NOMO-1 (cell line): ENCODE measurements at regions not wholly inside any gene's neighbourhood (a gene's known extent, or its start where the extent isn't known, plus 50 kb on each side); places are given as distances from the start of the nearest gene placed in this dataset.

ENCODE experiments used
- DNase-seq, 2 experiments: peaks; one replicate each; lab custom pipeline; 2025; ENCODE audit not compliant: unreplicated experiment in 2 of 2; lab: John Stamatoyannopoulos, UW

DNA sequence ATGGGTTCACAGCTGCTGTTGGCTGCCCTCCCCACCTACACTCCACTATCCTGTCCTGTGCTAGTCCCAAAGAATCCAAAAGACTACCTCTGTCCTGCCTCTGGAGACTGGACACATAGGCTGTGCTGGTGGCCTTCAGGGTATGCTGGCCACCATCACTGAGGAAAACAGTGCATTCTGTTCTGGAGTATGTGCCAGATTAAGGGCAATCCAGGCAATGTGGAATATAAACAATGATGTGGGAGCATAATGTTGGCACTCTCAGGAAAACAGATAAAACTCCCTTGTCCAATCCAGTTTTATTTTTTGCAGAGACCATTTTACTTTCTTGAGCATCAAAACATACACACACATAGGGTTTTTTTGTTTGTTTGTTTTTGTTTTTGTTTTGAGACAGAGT, 94.3 kb downstream of the GLUL start:
- no peak for DNase-seq

- DNase-seq, result no peak
Observed at GRCh38 chr1:182295697-182296096, 95.9 kb downstream of the GLUL start.

GRCh38 chr1:182293119-182293589, 98.4 kb downstream of the GLUL start:
- no peak for DNase-seq

DNA sequence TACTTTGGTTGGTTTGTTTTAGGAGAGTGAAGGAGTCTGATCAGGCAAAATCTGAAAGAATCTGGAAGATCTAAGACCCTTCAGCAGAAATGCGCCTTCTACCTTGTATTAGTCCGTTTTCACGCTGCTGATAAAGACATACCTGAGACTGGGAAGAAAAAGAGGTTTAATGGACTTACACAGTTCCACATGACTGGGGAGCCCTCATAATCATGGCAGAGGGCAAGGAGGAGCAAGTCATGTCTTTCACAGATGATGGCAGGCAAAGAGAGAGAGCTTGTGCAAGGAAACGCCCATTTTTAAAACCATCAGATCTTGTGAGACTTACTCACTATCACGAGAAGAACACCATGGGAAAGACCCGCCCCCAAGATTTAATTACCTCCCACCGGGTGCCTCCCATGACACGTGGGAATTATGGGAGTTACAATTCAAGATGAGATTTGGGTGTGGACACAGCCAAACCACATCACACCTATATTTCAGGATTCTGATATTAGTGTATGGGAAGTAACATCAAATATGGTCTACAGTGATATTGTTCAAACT, 99.3 kb downstream of the GLUL start:
- no peak for DNase-seq

- DNase-seq, result no peak
Observed at GRCh38 chr1:182291584-182292192, 99.9 kb downstream of the GLUL start.

DNA sequence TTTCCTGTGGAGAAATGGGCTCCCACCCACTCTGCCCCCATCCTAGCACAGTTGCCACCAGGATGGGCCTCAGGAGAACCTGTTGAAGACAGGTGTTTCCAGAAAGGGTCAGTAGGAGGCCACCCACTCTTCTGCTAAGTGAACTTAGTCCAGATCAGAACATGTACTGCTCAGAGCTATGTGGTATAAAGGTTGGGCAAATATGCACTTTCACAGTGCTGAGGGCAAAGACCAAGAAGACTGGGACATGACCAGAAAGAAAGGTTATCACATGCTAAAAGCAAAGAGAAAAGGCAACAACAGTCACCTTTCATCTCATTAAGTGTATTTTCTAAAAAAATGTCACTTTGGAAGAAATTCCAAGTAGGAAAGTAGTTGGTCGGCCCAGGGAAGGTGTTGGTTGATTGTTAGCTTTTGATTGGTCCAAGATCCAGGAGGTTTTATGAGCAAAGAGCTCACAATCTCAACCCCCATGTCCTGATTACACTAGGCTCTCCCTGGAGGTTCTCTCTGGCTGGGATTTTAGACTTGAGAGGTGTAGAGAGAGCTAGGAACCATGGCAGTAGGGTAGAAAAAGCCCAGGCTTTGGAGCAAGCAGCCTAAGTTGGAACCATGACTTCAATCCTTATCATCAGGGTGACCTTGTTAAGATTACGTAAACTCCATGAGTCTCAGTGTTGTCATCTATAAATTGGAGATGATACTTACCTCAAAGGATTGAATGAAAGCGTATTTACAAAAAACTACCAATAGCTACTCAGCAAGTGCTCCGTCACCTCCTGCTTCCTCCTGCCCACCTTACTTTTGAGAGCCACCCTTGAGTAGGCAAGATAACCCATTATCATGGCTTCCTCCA, 102.6 kb downstream of the GLUL start:
- DNase-seq, result no peak

- no peak for DNase-seq
Observed at GRCh38 chr1:182286761-182287160, 104.8 kb downstream of the GLUL start.

DNA sequence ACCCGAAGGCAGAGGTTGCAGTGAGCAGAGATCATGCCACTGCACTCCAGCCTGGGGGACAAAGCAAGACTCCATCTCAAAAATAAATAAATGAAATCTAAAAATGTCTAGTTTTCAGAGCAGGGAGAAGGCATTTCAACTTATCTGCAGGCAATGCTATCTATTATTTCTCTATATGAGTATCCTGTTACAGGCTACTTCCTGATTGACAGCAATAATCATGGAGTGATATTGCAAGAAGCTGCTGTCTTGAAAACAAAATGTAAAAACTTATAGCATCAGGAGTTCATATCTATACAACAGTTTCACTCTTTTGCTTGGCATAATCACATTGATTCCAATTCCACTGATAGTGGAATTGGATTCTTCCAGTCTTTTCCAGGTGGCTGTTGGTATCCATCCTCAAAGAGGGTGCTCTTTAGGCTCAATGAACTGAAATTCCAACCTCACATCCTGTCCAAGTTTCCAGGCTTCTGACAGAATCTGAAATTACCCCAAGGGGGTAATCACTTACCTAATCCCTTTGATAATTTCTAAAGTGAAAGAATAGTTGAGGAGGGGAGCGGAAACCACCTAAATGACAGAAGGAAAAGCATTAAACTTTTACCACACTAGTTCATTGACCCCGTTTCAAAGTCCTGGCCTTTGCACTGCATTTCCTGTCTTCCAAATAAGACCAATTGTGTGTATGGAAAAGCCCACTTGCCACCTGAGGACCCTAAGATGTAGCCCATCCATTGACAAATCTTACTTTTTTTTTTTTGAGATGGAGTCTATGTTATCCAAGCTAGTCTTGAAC, 107.6 kb downstream of the GLUL start:
- DNase-seq, result no peak

- DNase-seq, result no peak
Observed at GRCh38 chr1:182281541-182281940, 110.0 kb downstream of the GLUL start.

GRCh38 chr1:182280504-182280900, 111.1 kb downstream of the GLUL start:
- no peak for DNase-seq

DNA sequence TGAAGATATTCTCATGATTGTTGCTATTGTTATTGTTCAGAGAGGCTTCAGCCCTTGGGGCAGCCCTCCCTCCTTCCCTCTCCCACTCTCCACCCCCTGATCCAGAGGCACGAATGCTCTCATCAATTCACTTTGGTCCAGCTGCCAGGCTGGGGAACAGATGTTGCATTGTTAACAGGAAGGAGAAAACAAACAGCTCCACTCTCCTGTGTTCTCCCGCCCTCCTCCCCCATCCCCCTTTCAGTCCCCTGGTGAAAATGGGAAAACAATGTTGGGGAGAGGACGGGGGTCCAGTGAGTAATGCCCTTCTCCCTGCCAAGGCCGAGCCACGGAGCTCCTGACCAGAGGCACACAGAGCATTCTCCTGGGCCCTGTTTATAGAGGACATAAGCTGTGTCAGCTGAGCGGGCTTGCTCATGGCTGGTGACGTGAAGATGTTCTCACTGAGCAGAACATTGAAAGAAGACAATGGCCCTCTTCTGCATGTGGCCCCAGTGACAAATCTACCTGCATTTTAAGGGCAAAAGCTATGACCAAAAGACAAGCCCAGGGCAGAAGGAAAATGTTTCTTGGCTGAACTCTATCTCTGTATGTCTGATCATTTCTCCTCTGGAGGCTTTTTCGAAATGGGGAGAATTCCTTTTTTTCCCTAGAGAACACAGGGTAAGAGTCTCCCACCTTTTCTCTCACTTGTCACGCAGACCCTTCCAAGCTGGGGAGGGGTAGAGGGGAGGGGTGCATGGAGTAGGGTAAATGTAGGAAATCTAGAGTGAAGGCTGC, 111.7 kb downstream of the GLUL start:
- no peak for DNase-seq

GRCh38 chr1:182279302-182279701, 112.3 kb downstream of the GLUL start:
- DNase-seq, result no peak

DNA sequence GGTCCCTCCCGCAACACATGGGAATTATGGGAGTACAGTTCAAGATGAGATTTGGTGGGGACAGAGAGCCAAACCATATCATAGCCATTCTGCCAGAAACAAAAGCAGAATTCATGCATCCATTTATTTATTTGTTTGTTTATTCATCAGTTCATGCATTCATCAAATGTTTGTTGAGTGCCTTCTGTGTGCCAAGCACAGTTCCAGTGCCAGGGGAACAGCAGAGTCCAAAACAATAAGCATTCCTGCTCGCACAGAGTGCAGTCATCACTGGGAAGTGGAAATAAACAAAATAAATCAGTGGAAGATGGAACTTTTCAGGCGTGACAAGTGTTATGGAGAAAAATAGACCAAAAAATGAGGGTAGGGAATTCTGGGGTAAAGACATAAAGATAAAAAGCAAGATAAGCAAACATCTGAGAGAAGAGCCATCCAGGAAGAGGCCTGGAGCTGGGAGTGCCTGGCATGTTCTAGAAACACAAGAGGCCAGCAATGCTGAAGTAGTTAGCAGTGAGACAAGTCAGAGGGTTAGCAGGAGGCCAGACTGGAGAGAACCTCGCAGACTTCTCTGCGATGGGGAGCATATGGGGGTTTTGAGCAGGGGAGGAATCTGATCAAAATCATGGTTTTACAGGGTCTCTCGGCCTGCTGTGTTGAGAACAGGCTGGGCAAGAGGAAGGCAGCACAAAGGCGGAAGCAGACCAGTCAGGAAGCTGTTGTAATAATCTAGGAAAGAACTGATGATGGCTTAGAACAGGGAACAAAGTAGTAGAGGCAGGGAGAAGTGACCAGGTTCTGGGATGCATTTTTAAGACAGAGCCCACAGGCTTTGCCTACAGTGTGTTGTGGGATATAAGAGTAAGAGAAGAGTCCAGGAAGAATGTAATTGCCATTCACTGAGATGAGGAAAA, 113.2 kb downstream of the GLUL start:
- no peak for DNase-seq

DNA sequence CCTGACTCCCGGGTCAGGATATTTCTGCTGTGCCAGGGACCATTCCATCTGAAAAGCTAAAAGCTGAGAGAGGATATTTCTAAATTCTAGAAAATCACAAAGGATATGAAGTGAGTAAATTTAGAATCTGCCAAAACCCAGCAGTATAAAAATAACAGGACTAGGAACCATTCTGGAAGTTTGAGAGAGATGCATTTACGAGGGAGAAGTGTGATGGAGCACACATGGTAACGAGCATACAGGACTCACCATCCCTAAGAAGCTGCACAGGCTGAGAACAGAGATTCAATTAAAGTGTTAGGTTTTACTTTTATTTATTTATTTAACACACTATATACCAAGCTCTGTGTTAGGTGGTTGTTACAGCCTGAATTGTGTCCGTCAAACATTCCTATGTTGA, 116.3 kb downstream of the GLUL start:
- no peak for DNase-seq

- DNase-seq, result no peak
Observed at GRCh38 chr1:182274618-182275017, 117.0 kb downstream of the GLUL start.

- DNase-seq, result no peak
Observed at GRCh38 chr1:182270731-182271130, 120.9 kb downstream of the GLUL start.

DNA sequence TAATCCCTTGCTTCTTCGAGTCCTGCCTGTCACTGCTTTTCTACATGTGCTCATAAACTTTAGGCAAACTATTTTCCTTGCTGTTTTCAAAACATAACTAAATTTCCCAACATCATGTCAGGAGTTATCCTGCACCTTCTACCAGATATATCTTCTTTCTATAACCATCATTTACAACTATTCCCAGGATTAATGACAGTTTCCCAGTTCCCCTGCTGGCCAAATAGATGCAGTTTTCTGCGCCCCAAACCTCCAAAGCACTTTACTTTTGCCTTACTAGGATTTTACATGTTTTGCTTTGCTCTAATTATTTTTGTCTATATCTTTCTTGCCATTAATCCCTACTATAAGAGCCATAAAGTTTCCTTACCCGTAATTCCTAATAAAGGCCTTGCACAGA, 122.5 kb downstream of the GLUL start:
- no peak for DNase-seq

DNA sequence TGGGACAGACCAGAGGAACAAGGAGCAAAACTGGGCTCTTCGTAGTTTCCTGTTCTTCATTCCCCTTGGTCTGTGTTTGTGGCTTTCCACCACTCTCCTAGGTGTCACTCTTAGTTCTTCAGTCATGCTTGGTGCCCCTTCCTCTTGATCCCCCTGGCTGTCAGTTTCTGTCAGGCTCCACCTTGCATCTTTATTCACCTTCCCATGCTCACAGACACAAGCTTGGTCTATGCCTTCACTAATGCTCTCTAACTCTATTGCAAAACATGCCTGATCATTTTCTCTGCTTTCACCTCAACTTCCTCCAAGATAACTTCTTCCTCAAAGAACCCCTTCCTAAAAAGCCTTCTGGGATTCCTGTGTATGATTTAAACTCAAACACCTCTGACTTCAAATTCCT, 122.9 kb downstream of the GLUL start:
- peak; percentile 33 to 72 for DNase-seq

GRCh38 chr1:182264185-182264584, 127.4 kb downstream of the GLUL start:
- DNase-seq, result no peak
